Epithelial cell of esophagus (primary cell): ENCODE measurements at regions not wholly inside any gene's neighbourhood (a gene's known extent, or its start where the extent isn't known, plus 50 kb on each side); places are given as distances from the start of the nearest gene placed in this dataset.

Experiments
- DNase-seq: peaks from one replicate; pipeline ENCODE4 v3.0.0; 2010; ENCODE audit warnings: low read depth
- H3K4me3 ChIP-seq: 2 replicates; pipeline ENCODE4 v1.5.1; 2011; ENCODE audit warnings: mild to moderate bottlenecking, low read length, control low read depth
- TF ChIP-seq, protein P1 (sequence below): IDR thresholded peaks from 2 replicates; pipeline ENCODE4 v1.5.1; 2011; ENCODE audit warnings: low read depth, mild to moderate bottlenecking, low read length, control low read depth, inconsistent platforms; ENCODE audit not compliant: insufficient read depth; ENCODE audit errors: missing control alignments

DNA sequence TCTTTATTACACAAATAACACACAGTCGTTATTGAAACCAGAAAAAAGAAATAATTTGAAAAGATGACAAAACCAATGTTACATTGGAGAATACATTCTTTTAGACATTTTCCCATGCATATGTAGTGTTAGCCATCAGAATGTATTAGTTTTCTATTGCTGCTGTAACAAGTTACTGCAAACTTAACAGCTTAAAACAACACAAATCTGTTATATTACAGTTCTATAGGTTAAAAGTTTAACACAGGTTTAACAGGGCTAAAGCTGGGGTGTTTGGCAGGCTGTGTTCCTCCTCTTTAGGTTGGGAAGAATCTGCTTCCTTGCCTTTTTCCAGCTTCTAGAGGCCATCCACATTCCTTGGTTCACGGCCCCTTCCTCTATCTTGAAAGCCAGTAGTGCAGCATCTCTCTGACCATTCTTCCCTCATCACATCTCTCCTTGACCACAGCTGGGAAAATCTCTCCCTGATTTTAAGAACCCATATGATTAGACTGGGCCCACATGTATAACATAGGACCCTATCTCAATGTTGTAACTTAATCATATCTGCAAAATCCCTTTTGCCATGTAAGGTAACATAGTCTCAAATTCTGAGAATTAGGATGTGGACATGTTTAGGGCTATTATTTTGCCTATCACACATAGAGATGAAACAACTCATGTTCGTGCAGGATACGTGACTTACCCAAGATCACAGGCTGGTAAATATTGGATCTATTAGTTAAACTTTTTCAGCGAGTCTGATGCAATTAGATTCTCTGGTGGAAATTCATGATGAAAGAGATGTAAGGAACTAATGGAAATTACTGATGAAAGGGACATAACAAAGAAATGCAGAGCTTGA is 145.4 kb upstream of the TMEM170B start:
- H3K4me3 ChIP-seq = no peak overlapping the region
- no peak for DNase-seq
- TF ChIP-seq, protein P1, sequence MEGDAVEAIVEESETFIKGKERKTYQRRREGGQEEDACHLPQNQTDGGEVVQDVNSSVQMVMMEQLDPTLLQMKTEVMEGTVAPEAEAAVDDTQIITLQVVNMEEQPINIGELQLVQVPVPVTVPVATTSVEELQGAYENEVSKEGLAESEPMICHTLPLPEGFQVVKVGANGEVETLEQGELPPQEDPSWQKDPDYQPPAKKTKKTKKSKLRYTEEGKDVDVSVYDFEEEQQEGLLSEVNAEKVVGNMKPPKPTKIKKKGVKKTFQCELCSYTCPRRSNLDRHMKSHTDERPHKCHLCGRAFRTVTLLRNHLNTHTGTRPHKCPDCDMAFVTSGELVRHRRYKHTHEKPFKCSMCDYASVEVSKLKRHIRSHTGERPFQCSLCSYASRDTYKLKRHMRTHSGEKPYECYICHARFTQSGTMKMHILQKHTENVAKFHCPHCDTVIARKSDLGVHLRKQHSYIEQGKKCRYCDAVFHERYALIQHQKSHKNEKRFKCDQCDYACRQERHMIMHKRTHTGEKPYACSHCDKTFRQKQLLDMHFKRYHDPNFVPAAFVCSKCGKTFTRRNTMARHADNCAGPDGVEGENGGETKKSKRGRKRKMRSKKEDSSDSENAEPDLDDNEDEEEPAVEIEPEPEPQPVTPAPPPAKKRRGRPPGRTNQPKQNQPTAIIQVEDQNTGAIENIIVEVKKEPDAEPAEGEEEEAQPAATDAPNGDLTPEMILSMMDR = no peak

DNA sequence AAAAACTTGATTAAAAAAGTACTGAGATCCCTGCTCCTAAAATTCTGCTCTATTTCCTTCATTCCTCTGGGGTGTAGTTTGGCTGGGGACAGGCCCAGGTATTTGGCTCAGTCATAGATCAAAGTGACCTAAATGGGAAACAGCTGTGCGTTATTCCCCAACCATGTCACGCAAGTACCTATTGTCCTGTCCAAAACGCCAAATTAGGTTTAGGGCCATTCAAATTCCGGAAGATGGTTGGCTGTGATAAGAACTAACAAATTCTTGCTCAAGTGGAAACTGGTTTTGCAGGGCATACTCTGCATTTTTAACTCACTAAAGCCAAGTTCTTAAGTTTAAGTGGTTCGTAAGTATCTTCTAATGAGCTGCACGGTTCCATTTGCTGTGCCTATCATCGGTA is 147.6 kb upstream of the TMEM170B start:
- TF ChIP-seq, protein P1 = no peak
- DNase-seq = peak; percentile 20
- no peak overlapping the region for H3K4me3 ChIP-seq

DNA sequence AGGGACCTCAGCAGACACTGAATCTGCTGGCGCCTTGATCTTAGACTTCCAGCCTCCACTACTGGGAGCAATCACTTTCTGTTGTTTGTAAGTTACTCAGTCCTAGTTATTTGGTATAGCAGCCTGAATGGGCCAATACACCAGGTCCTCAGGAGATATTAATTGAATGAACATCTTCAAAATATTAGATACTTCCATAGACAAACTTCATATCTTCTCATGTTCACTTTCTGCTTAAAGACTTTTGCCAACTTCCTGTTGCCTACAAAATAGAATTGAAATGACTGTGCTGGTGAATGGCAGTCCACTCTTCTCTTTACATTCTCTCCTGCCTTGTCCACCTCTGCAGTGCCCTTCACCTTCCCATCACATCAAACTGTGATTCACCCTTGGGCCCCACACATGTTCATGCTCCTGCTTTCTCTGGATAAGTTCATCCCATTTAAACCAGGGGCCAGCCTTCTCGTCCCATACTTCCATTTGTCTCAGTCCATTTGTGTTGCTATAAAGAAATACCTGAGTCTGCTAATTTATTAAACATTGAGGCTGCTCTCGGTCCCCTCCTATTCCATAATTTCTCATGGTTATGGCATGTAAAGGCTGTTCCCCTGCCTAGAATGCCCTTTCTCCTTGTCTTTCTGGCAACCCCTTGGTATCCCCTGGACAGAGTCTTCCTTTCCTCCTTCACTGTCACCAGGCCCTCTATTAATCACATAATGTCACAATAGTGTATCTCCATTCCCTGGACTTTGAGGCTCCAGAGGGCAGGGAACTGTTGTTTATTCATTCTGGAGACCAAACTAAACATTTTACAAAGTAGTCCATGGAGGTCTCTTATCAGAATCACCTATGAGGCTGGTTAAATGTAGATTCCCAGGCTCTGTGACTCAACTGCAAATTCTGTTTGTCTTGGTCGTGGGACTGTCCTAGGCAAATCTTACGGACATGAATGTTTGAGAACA is 148.3 kb upstream of the TMEM170B start:
- no peak overlapping the region for H3K4me3 ChIP-seq
- TF ChIP-seq, protein P1 = no peak
- no peak for DNase-seq

DNA sequence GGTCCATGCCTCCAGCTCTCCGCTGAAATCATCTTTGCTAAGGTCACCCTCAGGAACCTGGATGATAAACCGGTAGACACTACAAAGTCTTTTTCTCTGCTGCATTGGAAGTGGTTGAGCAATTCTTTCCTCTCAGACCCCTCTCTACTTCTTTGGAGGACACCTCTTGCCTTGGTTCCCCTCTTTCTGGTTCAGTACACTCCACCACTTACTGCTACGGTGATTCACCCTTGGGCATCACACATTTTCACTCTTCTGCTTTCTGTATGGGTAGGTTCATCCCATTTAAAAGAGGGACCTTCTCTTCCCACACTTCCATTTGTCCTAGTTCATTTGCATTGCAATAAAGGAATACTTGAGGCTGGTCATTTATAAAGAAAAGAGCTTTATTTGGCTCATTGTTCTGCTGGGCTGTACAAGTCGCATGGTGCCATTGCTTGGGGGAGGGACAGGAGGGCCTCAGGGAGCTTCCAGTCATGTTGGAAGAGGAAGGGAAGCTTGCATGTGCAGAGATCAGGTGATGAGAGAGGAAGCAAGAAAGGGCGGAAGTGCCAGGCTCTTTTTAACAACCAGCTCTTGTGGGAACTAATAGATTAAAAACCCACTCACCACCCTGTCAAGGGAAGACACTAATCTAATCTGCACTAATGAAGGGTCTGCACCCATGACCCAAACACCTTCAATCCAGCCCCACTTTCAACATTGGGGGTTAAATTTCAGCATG is 149.7 kb upstream of the TMEM170B start:
- TF ChIP-seq, protein P1 = no peak
- no peak overlapping the region for H3K4me3 ChIP-seq
- no peak for DNase-seq

DNA sequence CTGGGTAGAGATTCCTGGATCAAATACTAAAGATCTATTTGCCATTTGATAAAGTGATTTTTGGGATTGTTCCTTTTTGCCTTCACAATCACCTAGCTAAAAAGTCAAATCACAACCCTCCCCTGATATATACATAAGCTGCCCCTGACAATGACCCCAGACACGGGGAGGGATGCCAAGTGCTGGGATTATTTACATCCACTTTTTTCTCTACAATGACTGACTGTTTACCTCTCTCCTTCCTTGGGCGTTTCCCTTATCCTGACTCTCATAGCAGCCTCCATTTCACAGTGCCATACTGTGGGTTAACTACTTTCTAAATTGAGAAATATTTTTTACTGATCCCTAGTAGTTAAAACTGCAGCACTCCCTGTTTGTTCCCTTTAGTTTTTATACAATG is 150.8 kb upstream of the TMEM170B start:
- no peak overlapping the region for H3K4me3 ChIP-seq
- TF ChIP-seq, protein P1 = no peak
- no peak for DNase-seq

DNA sequence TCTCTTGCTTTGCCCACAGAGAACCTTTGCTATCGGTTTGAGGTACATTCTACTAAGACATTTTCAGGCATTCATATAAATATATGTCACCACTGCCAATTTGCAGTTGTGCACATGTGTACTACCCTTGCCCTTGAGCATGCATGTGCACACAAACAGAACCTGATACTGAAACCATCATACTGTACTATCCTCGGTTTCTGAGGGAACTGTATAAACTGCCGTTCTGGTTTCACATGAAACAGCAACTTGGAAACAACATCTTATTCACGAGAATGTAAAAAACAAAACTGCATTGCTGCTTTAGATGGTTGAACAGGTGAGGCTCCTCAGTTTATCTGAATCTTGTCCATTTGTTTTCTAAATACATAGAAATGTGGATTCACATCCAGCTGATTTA is 151.2 kb upstream of the TMEM170B start:
- no peak overlapping the region for H3K4me3 ChIP-seq
- TF ChIP-seq, protein P1 = no peak
- no peak for DNase-seq
